ENCODE measurements at regions not wholly inside any gene's neighbourhood (a gene's known extent, or its start where the extent isn't known, plus 50 kb on each side); places are given as distances from the start of the nearest gene placed in this dataset.
"Not testable (repeated sequence)": the region's sequence is repeated elsewhere in the genome, so short reads cannot be mapped to it uniquely, and the experiment has no call there.

DNA sequence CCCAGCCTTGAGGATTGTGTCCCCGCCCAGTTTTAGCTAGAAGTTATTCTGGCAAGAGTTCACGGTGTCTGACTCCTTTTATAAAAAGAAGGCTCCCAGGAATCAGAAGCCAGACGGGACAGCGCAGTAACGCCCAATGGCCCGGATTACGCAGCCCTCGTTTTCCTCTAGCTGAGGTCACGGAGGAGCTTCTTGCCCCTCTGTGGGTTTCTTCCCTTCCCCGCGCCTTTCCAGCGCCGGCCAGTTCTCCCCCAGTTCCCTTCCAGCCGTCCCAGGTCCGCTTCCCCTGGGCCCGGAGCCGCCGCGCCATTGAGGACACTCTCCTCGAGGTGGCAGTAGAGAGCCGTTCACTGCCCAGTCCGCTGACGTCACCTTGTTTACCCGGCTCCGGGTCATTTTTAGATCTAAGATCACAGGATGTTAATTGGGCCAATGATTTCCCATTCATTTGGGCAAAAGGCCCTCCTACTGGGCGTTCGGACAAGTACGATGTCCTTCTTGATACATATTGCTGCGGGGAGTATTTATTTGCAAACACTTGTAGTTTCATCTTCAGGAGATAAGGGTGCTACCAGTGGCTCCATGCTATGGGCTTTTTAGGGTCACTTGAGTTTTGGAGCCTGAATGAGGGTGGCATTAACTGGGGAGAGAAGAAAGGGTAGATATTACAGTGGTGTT is 81.5 kb upstream of the PPM1B start:
- Histone ChIP-seq H3K27ac (peak overlapping the region in 6 of 8 donors; percentile 48 to 78 (median 56)), H3K4me3 (peak overlapping the region in 5 of 8 donors; percentile 15 to 64 (median 29)), H3K9me3 (no peaks in the 10 kb centered on the region), H3K36me3 (no peaks in the 10 kb centered on the region), H3K27me3 (replicated peaks in 1 of 7) (no peaks in the 10 kb centered on the region), H3K4me1 (peaks cover 0 to 33% (median 15%) of the 10 kb centered on the region in 6 donors)
- 10 to 16% (median 11%) methylated on average over 29 of the region's 29 CpGs for WGBS, 5 donors
- peak; percentile 61 to 73 (median 65) for TF ChIP-seq POLR2AphosphoS5 (IDR thresholded peaks at IDR 0.05)
- peak; percentile 89 to 99 (median 96) for TF ChIP-seq CTCF (IDR thresholded peaks at IDR 0.05 in 8 of 11, conservative IDR thresholded peaks at IDR 0.05 in 3 of 11)
- TF ChIP-seq POLR2A (IDR thresholded peaks at IDR 0.05) = no peak
- DNase-seq = peak; percentile 97
- intact Hi-C loops (cut with DNase I; ENCODE audit: low total_unique reads) = loop anchor here (5.0 kb wide), 2 partner anchors 255 to 390 kb away; no protein-coding TSS in a partner anchor

- 50 to 70% (median 62%) methylated on average over 4 of the region's 4 CpGs for WGBS, 5 donors
- H3K27me3 ChIP-seq (replicated peaks in 1 of 7) = no peaks in the 10 kb centered on the region
- TF ChIP-seq CTCF (IDR thresholded peaks at IDR 0.05 in 8 of 11, conservative IDR thresholded peaks at IDR 0.05 in 3 of 11) (no peak), POLR2AphosphoS5 (IDR thresholded peaks at IDR 0.05) (no peak), POLR2A (IDR thresholded peaks at IDR 0.05) (no peak)
- no peak for DNase-seq
- H3K9me3 ChIP-seq = no peaks in the 10 kb centered on the region
- H3K4me3 ChIP-seq = peak overlapping the region in 5 of 8 donors; percentile 15 to 64 (median 29)
- H3K27ac ChIP-seq = peak overlapping the region in 6 of 8 donors; percentile 48 to 78 (median 56)
- H3K36me3 ChIP-seq = no peaks in the 10 kb centered on the region
- intact Hi-C loops (cut with DNase I; ENCODE audit: low total_unique reads) = loop anchor here (5.0 kb wide), 2 partner anchors 255 to 390 kb away; no protein-coding TSS in a partner anchor
- H3K4me1 ChIP-seq = peaks cover 0 to 33% (median 15%) of the 10 kb centered on the region in 6 donors
Observed at GRCh38 chr2:44087714-44088092, 81.0 kb upstream of the PPM1B start.

GRCh38 chr2:44092519-44092918 is 76.2 kb upstream of the PPM1B start:
- H3K27me3 ChIP-seq (replicated peaks in 1 of 7) = not testable (repeated sequence)
- WGBS, 5 donors = 92 to 98% (median 98%) methylated on average over 5 of the region's 5 CpGs

DNA sequence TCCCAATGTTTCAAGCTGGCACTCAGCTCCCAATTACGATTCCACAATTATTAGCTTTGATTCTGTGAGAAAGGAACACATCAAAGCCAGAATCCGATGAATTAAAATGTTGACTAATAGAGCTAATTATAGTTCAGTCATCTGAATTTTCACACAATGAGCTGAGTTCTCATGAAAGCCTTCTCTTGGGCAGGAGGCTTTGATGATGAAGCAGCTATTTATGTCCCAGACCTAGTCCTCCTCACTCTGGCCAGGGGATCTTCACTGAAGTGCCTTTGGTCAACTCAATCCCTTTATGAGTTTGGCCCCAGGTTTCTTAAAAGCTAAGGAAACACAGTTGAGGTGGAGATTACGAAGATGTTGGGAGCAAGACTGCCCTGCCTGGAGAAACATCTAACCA is 74.7 kb upstream of the PPM1B start:
- no peak for DNase-seq
- intact Hi-C loops (cut with DNase I; ENCODE audit: low total_unique reads) = no loop called here
- H3K4me3 ChIP-seq = no peak overlapping the region
- H3K4me1 ChIP-seq = peaks cover 0 to 19% (median 5%) of the 10 kb centered on the region in 6 donors
- 93 to 97% (median 95%) methylated on average over 3 of the region's 3 CpGs for WGBS, 5 donors
- TF ChIP-seq POLR2AphosphoS5 (IDR thresholded peaks at IDR 0.05) = no peak
- no peak for TF ChIP-seq CTCF (IDR thresholded peaks at IDR 0.05 in 8 of 11, conservative IDR thresholded peaks at IDR 0.05 in 3 of 11)
- no peak for TF ChIP-seq POLR2A (IDR thresholded peaks at IDR 0.05)
- H3K27me3 ChIP-seq (replicated peaks in 1 of 7) = no peaks in the 10 kb centered on the region
- no peaks in the 10 kb centered on the region for H3K36me3 ChIP-seq
- no peak overlapping the region for H3K27ac ChIP-seq
- H3K9me3 ChIP-seq = peaks cover 0 to 6% (median 0%) of the 10 kb centered on the region in 8 donors

More at GRCh38 chr2:44092519-44092918, 76.2 kb upstream of the PPM1B start:
- DNase-seq; intact Hi-C loops (cut with DNase I; ENCODE audit: low total_unique reads); H3K27ac ChIP-seq; H3K36me3 ChIP-seq; H3K9me3 ChIP-seq; H3K4me3 ChIP-seq: not testable (repeated sequence)
- H3K4me1 ChIP-seq = peaks cover 0 to 22% (median 6%) of the 10 kb centered on the region in 6 donors
